OCI-LY3 (cell line): ENCODE measurements at regions not wholly inside any gene's neighbourhood (a gene's known extent, or its start where the extent isn't known, plus 50 kb on each side); places are given as distances from the start of the nearest gene placed in this dataset.

Experiments
- CTCF ChIP-seq: fragments of 200-600, 300-600 bp; sonication (generic); IDR thresholded peaks from 2 replicates; pipeline ENCODE4 v1.5.1; 2014; ENCODE audit warnings: antibody characterized with exemption, low read length, low read depth
- EZH2phosphoT487 ChIP-seq: fragments of 200-600 bp; shearing (Covaris generic); IDR thresholded peaks from 2 replicates; pipeline ENCODE4 v1.6.1; 2018; ENCODE audit warnings: antibody characterized with exemption, mixed run types, low read depth

GRCh38 chr6:40933864-40934263 lies 105.2 kb downstream of the UNC5CL start:
- TF ChIP-seq CTCF: no peak
- no peak for TF ChIP-seq EZH2phosphoT487
